Loucy (cell line): ENCODE measurements at regions not wholly inside any gene's neighbourhood (a gene's known extent, or its start where the extent isn't known, plus 50 kb on each side); places are given as distances from the start of the nearest gene placed in this dataset.

Source experiments
- H2AFZ ChIP-seq: fragments of 200-600 bp; sonication (generic); 2 replicates; pipeline ENCODE4 v1.6.0; 2016; ENCODE audit warnings: antibody characterized with exemption, mild to moderate bottlenecking, low read length, moderate library complexity
- H3F3A ChIP-seq: fragments of 200-600 bp; 2 replicates; pipeline ENCODE4 v1.6.0; 2016; ENCODE audit warnings: antibody characterized with exemption, low read depth, mild to moderate bottlenecking
- H3K27me3 ChIP-seq: fragments of 200-600 bp; sonication (generic); 2 replicates; pipeline ENCODE4 v1.6.1; 2014; ENCODE audit warnings: low read length, mild to moderate bottlenecking; ENCODE audit not compliant: insufficient read depth, poor library complexity, severe bottlenecking
- H3K36me3 ChIP-seq: fragments of 200-600 bp; sonication (generic); 2 replicates; pipeline ENCODE4 v1.6.1; 2016; ENCODE audit warnings: low read length; ENCODE audit not compliant: insufficient read depth
- H3K4me1 ChIP-seq: fragments of 200-600 bp; sonication (generic); 2 replicates; pipeline ENCODE4 v1.5.1; 2014; ENCODE audit warnings: low read length, mild to moderate bottlenecking; ENCODE audit not compliant: insufficient read depth, poor library complexity, severe bottlenecking
- H3K4me2 ChIP-seq: fragments of 200-600 bp; sonication (generic); 2 replicates; pipeline ENCODE4 v1.6.0; 2014; ENCODE audit warnings: antibody characterized with exemption, low read length, low read depth, mild to moderate bottlenecking; ENCODE audit not compliant: poor library complexity, severe bottlenecking
- H3K4me3 ChIP-seq: fragments of 200-600 bp; sonication (generic); 2 replicates; pipeline ENCODE4 v1.5.1; 2014; ENCODE audit warnings: low read length, mild to moderate bottlenecking, mixed read lengths; ENCODE audit not compliant: poor library complexity, severe bottlenecking
- H3K79me2 ChIP-seq: fragments of 200-600 bp; sonication (generic); 2 replicates; pipeline ENCODE4 v1.6.1; 2014; ENCODE audit warnings: low read length; ENCODE audit not compliant: insufficient read depth
- H3K9ac ChIP-seq: fragments of 200-600 bp; sonication (generic); 2 replicates; pipeline ENCODE4 v1.6.0; 2014; ENCODE audit warnings: mild to moderate bottlenecking, low read depth, low read length, moderate library complexity; ENCODE audit not compliant: poor library complexity, severe bottlenecking
- H3K9me2 ChIP-seq: fragments of 200-600 bp; sonication (generic); replicated peaks from 2 replicates; pipeline ENCODE4 v1.6.1; 2016; ENCODE audit warnings: low read depth, low read length, mixed read lengths
- H3K9me3 ChIP-seq: fragments of 200-600 bp; sonication (generic); 2 replicates; pipeline ENCODE4 v1.6.1; 2014; ENCODE audit warnings: mild to moderate bottlenecking, antibody characterized with exemption, low read length, low read depth; ENCODE audit not compliant: insufficient read depth
- H4K20me1 ChIP-seq: fragments of 200-600 bp; sonication (generic); 2 replicates; pipeline ENCODE4 v1.6.0; 2014; ENCODE audit warnings: antibody characterized with exemption, low read length, mild to moderate bottlenecking; ENCODE audit not compliant: insufficient read depth, poor library complexity, severe bottlenecking
- EZH2phosphoT487 ChIP-seq: fragments of 200-600 bp; IDR thresholded peaks from 2 replicates; pipeline ENCODE4 v1.6.1; 2018; ENCODE audit warnings: antibody characterized with exemption, mild to moderate bottlenecking, moderate library complexity, borderline replicate concordance
- TF ChIP-seq, protein P1 (sequence below): fragments of 200-600 bp; sonication (generic); conservative IDR thresholded peaks from 2 replicates; pipeline ENCODE4 v1.5.1; 2014; ENCODE audit warnings: mild to moderate bottlenecking, antibody characterized with exemption, low read length

DNA sequence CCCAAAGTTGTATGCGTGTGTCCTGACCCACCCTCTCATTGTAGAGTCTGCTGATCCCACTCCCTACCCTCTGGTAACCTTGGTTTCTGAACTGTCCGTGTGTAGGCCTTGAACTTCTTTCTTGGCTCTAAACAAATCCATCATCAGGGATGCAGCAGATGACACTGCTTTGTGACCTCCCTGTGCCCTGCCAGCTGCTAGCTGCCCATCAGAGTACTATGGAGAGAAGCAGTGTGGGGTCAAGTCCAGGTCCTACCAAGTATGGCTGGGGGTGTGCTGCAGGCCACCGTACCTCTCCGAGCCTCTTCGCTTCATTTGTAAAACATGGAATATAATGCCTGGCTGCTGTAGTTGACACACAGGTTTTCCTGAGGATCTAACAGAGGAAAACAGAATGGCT lies 183.5 kb upstream of the RBPJ start:
- no peaks in the 10 kb centered on the region for H3K36me3 ChIP-seq
- TF ChIP-seq, protein P1, sequence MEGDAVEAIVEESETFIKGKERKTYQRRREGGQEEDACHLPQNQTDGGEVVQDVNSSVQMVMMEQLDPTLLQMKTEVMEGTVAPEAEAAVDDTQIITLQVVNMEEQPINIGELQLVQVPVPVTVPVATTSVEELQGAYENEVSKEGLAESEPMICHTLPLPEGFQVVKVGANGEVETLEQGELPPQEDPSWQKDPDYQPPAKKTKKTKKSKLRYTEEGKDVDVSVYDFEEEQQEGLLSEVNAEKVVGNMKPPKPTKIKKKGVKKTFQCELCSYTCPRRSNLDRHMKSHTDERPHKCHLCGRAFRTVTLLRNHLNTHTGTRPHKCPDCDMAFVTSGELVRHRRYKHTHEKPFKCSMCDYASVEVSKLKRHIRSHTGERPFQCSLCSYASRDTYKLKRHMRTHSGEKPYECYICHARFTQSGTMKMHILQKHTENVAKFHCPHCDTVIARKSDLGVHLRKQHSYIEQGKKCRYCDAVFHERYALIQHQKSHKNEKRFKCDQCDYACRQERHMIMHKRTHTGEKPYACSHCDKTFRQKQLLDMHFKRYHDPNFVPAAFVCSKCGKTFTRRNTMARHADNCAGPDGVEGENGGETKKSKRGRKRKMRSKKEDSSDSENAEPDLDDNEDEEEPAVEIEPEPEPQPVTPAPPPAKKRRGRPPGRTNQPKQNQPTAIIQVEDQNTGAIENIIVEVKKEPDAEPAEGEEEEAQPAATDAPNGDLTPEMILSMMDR, result no peak
- TF ChIP-seq EZH2phosphoT487, result no peak
- H4K20me1 ChIP-seq, result no peaks in the 10 kb centered on the region
- no peaks in the 10 kb centered on the region for H3F3A ChIP-seq
- H3K9ac ChIP-seq, result no peak overlapping the region
- H3K27me3 ChIP-seq, result no peaks in the 10 kb centered on the region
- H3K4me3 ChIP-seq, result no peak overlapping the region
- H3K79me2 ChIP-seq, result no peaks in the 10 kb centered on the region
- no peak overlapping the region for H3K4me2 ChIP-seq
- no peaks in the 10 kb centered on the region for H3K9me3 ChIP-seq
- no peak overlapping the region for H2AFZ ChIP-seq
- H3K4me1 ChIP-seq, result peaks cover 2% of the 10 kb centered on the region
- no peaks in the 10 kb centered on the region for H3K9me2 ChIP-seq

DNA sequence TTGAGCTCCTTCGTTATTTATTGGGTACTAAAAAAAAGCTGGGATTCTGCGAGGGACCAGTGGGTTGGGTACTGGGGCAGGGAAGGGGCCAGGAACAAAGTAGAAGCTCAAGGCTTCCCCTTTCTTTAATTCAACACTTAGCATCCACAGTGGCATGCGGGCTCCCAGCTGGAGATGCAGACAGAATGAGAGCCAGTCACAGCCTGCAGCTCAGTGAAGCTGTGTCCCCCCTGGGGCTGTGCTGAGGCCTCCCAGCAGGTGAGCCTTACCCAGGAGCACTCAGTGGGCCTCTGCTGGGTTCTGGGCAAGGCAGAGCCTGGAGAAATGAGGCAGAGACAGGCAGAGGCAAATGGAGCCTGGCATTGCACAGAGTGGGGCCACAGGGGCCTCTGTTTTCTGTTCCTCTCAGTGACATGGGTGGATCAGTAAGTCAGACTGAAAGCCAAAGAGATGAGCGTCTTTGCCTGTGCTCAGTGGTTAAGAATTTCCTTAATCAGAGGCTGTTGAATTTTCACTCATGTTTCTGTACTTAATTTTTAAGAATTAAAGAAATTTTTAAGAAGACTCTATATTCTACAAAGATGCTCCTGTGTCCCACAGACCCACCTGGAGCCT lies 181.4 kb upstream of the RBPJ start:
- H3K9me2 ChIP-seq, result no peaks in the 10 kb centered on the region
- H3K9ac ChIP-seq, result no peak overlapping the region
- no peak overlapping the region for H2AFZ ChIP-seq
- no peak overlapping the region for H3K4me3 ChIP-seq
- TF ChIP-seq EZH2phosphoT487, result no peak
- TF ChIP-seq, protein P1, result no peak
- no peaks in the 10 kb centered on the region for H3K4me1 ChIP-seq
- H3K4me2 ChIP-seq, result no peak overlapping the region
- no peaks in the 10 kb centered on the region for H3K79me2 ChIP-seq
- H4K20me1 ChIP-seq, result no peaks in the 10 kb centered on the region
- H3F3A ChIP-seq, result no peaks in the 10 kb centered on the region
- no peaks in the 10 kb centered on the region for H3K9me3 ChIP-seq
- no peaks in the 10 kb centered on the region for H3K36me3 ChIP-seq
- H3K27me3 ChIP-seq, result no peaks in the 10 kb centered on the region

DNA sequence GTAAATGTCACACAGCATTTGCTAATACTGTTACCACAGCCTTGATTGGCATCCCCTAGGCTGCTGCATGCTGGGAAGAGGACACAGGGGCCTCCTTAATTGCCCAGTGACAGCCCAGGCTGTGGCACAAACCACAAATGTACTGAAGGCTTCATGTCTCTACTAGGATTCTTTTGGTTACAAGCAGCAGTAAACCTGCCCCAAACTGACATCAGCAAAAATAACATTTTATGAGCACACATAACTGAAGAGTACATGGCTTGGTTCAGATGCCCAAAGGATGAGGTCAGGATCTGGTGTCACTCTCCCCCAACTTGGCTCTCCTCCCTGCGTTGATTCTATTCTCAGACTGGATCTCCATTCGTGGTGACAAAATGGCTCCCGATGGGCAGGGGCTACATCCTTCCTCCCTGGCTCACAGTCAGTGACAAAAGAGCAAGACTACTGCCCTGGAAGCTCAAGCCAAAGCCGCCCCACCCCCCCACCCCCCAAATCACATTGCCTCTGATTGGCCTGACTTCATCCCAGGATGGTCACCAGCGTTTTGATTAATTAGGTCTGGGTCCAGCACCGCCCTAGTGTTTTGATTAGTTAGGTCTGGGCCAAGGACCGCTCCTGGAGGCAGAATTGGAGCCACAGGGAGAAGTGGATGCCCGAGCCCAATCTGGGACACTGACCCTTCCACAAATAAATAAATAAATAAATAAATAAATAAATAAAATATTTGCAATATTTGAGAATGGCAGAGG lies 180.5 kb upstream of the RBPJ start:
- Histone ChIP-seq H3K4me2 (no peak overlapping the region), H3K36me3 (no peaks in the 10 kb centered on the region), H3K4me1 (no peaks in the 10 kb centered on the region), H3K27me3 (no peaks in the 10 kb centered on the region), H3K9me2 (no peaks in the 10 kb centered on the region), H3K9me3 (no peaks in the 10 kb centered on the region), H4K20me1 (no peaks in the 10 kb centered on the region), H2AFZ (no peak overlapping the region), H3K9ac (no peak overlapping the region), H3K4me3 (no peak overlapping the region), H3F3A (no peaks in the 10 kb centered on the region), H3K79me2 (no peaks in the 10 kb centered on the region)
- TF ChIP-seq, protein P1, result no peak
- TF ChIP-seq EZH2phosphoT487, result no peak
